Activated CD4-positive, alpha-beta T cell treated with anti-CD3 and anti-CD28 coated beads, Interleukin-2, amount 10 ng/mL, durations not matched to agents 7 days and 5 days (primary cell): ENCODE measurements at regions not wholly inside any gene's neighbourhood (a gene's known extent, or its start where the extent isn't known, plus 50 kb on each side); places are given as distances from the start of the nearest gene placed in this dataset.

ENCODE experiments used
- CTCF ChIA-PET: fragments of 350-600 bp; sonication (Branson Sonifier 250); formaldehyde crosslinking; loops from one replicate; lab custom pipeline; 2021; ENCODE audit warnings: antibody characterized with exemption; lab: Charles Lee
- POLR2A ChIA-PET: fragments of 350-600 bp; sonication (Branson Sonifier 250); formaldehyde crosslinking; loops from one replicate; lab custom pipeline; 2021; ENCODE audit warnings: antibody characterized with exemption; lab: Charles Lee
- DNase-seq: peaks from one replicate; pipeline ENCODE4 v3.0.0-alpha.2; 2020
- H3K27ac Mint-ChIP-seq: one replicate; pipeline ENCODE4 v1.8.0; 2021; ENCODE audit warnings: mild to moderate bottlenecking, moderate library complexity, mixed read lengths
- H3K27me3 Mint-ChIP-seq: one replicate; pipeline ENCODE4 v1.8.0; 2021; ENCODE audit warnings: mixed read lengths
- H3K36me3 Mint-ChIP-seq: one replicate; pipeline ENCODE4 v1.8.0; 2021; ENCODE audit warnings: low read depth, mixed read lengths
- H3K4me1 Mint-ChIP-seq: one replicate; pipeline ENCODE4 v1.8.0; 2021; ENCODE audit warnings: mixed read lengths
- H3K4me3 Mint-ChIP-seq: one replicate; pipeline ENCODE4 v1.8.0; 2021; ENCODE audit warnings: mild to moderate bottlenecking, moderate library complexity, mixed read lengths
- H3K9me3 Mint-ChIP-seq: one replicate; pipeline ENCODE4 v1.8.0; 2021; ENCODE audit warnings: mixed read lengths

DNA sequence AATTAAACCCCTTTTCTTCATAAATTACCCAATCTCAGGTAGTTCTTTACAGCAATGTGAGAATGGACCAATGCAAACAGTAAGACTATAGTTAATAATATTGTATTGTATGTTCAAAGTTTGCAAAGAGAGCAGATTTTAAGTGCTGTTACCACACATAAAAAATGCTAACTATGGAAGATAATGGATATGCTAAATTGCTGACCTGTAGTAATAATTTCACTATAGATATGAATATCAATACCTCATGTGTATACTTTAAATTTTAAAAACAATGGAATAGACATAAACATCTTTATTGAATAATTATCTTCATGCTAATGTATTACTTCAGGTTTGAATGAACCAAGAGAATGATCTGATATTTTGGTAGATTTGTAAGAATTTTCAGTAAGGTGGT lies 552.4 kb upstream of the CHRM3 start:
- Mint-ChIP-seq H3K27ac (no peak overlapping the region), H3K9me3 (peaks cover 12% of the 10 kb centered on the region), H3K4me3 (no peak overlapping the region), H3K27me3 (no peaks in the 10 kb centered on the region), H3K4me1 (no peaks in the 10 kb centered on the region), H3K36me3 (no peaks in the 10 kb centered on the region)
- no peak for DNase-seq
- CTCF ChIA-PET = no interaction called here
- POLR2A ChIA-PET = no interaction called here

DNA sequence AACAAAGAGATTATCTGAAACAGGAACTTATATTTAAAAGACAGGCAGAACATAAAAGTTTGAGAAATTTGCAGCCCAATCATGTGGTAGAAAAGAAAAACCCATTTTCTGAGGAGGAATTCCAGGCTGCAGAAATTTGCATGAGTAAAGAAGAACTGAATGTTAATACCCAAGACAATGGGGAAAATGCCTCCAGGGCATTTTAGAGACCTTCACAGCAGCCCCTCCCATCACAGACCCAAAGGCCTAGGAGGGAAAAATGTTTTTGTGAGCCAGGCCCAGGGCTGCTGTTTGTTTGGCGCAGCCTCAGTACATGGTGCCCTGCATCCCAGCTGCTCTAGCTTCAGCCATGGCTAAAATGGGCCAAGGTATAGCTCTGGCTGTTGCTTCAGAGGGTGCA lies 554.3 kb upstream of the CHRM3 start:
- Mint-ChIP-seq H3K4me1 (no peaks in the 10 kb centered on the region), H3K9me3 (peaks cover 12% of the 10 kb centered on the region), H3K36me3 (no peaks in the 10 kb centered on the region), H3K4me3 (no peak overlapping the region), H3K27ac (no peak overlapping the region), H3K27me3 (no peaks in the 10 kb centered on the region)
- DNase-seq = no peak
- ChIA-PET POLR2A (no interaction called here), CTCF (no interaction called here)

DNA sequence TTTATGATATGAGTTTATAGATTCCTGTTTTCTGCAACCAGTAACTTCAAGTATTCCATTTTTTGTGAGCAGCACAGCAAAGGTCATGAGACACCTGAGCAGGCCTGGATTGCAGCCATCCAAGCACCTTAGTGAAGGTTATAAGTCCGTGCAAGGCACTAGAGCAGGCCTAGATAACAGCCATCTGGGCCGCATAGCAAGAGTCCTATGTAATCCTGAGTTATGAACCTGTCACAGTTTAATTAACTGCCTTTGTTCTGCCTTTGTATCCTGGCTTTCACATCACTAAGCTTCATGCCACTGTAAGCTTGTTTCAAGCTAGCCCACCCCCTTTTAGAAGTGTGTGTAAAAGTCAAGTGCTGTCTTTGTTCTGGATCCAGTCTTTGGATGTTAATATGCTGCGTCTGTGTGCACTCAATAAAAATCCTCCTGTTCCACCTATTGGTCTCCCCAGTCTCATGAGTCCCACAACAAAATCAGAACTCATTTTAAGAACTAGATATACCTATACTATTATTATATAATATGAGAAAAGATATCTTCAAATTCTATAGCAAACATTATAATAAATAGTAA lies 556.2 kb upstream of the CHRM3 start:
- no peak for DNase-seq
- Mint-ChIP-seq H3K4me3 (no peak overlapping the region), H3K27me3 (no peaks in the 10 kb centered on the region), H3K4me1 (no peaks in the 10 kb centered on the region), H3K27ac (no peak overlapping the region), H3K36me3 (no peaks in the 10 kb centered on the region), H3K9me3 (peaks cover 12% of the 10 kb centered on the region)
- CTCF ChIA-PET = no interaction called here
- POLR2A ChIA-PET = no interaction called here

DNA sequence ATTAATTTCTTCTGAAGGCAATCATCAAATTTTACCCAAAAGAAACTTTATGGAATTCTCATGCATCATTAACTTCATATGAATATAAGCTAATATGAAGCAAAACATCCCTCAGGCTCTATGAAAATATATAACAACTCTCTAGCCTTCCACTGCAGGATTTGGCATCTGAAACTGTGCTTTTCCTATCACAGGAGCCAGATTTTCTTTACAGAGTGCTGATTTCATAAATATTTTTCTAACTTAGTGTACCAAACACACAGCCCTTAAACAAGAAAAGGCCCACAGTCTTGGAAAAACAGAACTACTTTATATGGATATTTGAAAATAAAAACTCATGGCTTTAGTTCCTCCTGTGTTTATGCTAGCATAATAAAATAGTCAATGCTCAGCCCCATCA lies 559.5 kb upstream of the CHRM3 start:
- Mint-ChIP-seq H3K9me3 (peaks cover 12% of the 10 kb centered on the region), H3K36me3 (no peaks in the 10 kb centered on the region), H3K4me1 (no peaks in the 10 kb centered on the region), H3K4me3 (no peak overlapping the region), H3K27me3 (no peaks in the 10 kb centered on the region), H3K27ac (no peak overlapping the region)
- ChIA-PET CTCF (no interaction called here), POLR2A (no interaction called here)
- DNase-seq = no peak

DNA sequence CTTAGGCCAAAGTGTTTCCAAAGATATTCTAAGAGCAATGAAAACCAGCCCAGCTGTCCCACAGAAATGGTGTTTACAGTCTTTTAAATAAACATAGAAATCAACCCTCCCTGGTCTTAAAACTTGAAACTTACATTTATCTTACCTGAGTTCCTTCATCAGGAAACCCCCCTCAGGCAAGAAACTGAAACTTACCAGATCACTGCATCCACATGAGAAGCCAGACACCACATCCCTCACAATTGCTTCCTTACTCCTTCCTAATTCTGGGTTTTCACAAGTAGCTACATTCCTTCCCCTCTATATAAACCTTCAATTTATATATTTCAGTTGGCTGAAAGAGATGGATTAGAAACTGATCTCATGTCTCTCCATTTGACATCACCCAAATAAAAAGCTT lies 563.0 kb upstream of the CHRM3 start:
- H3K4me3 Mint-ChIP-seq = no peak overlapping the region
- no peaks in the 10 kb centered on the region for H3K27me3 Mint-ChIP-seq
- no peaks in the 10 kb centered on the region for H3K4me1 Mint-ChIP-seq
- DNase-seq = no peak
- CTCF ChIA-PET = no interaction called here
- peaks cover 2% of the 10 kb centered on the region for H3K9me3 Mint-ChIP-seq
- POLR2A ChIA-PET = no interaction called here
- H3K27ac Mint-ChIP-seq = no peak overlapping the region
- H3K36me3 Mint-ChIP-seq = no peaks in the 10 kb centered on the region

DNA sequence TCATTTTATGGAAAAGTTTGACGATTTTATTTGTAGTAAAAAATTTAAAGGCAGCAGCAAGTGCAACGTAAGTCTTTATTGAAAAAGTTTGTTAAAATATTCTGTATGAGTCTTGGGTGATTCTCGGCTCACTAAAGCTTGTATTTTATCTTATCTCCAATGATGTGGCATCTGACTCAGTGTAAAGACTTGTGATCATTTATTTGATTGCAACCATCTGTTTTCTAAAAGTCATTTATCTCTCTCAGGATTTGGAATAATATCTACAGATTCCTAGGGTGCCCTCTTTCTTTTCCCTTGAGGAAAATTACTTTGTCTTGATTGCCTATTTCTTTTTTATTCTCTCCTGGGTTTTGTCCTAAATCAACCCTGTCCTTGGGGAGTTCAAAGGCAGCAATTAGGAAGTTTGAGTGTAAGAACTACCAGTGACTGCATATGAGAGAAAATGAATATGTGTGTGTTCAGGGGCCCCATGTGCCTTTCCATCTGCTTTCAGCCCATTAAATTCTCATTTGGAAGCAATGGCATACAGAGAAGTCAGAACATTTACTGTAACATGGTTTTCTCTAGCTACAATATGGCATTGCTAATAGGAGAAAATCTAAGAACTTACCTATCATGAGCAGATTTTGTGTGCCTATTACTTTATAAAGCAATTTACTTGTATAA lies 575.0 kb upstream of the CHRM3 start:
- CTCF ChIA-PET = no interaction called here
- peaks cover 9% of the 10 kb centered on the region for H3K9me3 Mint-ChIP-seq
- H3K4me1 Mint-ChIP-seq = no peaks in the 10 kb centered on the region

DNA sequence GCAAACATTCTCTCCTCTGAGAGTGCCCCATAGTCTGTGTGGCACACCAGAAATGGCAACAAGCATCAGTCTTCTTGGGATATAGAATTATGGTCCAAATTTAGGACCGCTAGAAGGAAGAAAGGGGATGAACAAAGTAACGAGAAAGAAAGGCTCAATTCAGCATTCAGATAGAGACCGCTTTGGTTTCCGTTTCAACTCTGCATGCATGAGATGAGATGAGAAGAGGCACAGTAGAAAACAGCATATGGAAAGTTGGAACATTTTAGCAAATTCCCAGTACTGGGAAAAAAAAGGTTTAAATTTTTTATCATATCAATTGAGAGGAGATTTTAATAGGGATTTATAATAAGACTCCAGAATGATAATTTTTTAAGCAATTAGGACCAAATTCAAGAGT lies 595.5 kb upstream of the CHRM3 start:
- ChIA-PET POLR2A (no interaction called here), CTCF (no interaction called here)
- no peak for DNase-seq
- Mint-ChIP-seq H3K36me3 (no peaks in the 10 kb centered on the region), H3K9me3 (peaks cover 5% of the 10 kb centered on the region), H3K4me1 (no peaks in the 10 kb centered on the region), H3K27me3 (no peaks in the 10 kb centered on the region), H3K4me3 (no peak overlapping the region), H3K27ac (no peak overlapping the region)

More for the DNA sequence above, 575.0 kb upstream of the CHRM3 start:
- Mint-ChIP-seq H3K4me3 (no peak overlapping the region), H3K36me3 (no peaks in the 10 kb centered on the region), H3K27me3 (no peaks in the 10 kb centered on the region), H3K27ac (no peak overlapping the region)
- POLR2A ChIA-PET = no interaction called here
- no peak for DNase-seq

DNA sequence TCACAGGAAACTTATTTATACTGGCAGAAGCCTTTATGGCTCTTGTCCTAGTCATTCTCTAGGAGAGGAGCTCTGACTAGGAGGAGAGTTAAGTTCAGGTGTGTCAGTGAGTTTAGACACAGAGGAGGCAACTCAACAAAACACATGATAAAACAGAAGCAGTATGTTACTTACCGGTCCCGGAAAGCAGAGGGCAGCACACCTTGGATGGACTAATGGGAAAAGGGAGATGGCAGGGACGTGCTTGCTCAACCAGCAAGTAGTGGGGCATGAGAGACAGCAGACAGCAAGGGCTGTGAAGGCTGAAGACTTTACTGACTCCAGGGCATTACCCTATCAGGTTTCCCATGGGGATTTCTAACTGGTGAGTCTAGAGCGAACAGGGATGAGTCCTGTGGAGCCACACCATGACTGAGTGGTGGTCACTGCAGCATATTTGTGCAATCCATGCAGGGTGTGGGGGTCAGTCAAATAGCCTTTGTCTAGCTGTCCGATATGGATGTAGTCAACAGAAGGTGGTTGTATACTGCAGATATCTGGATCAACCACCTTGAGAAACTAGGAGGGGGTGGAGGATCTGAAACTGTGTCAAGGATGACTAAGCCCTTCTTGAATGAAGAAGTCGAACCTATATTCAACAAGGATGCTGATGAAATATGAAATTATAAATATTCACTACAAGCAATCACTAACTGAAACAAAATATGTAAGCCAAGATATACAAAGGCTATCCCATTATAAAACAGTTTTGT lies 596.3 kb upstream of the CHRM3 start:
- no peaks in the 10 kb centered on the region for H3K4me1 Mint-ChIP-seq
- POLR2A ChIA-PET = no interaction called here
- H3K27ac Mint-ChIP-seq = no peak overlapping the region
- no peak overlapping the region for H3K4me3 Mint-ChIP-seq
- CTCF ChIA-PET = no interaction called here
- no peak for DNase-seq
- H3K9me3 Mint-ChIP-seq = peaks cover 5% of the 10 kb centered on the region
- H3K36me3 Mint-ChIP-seq = no peaks in the 10 kb centered on the region
- no peaks in the 10 kb centered on the region for H3K27me3 Mint-ChIP-seq

DNA sequence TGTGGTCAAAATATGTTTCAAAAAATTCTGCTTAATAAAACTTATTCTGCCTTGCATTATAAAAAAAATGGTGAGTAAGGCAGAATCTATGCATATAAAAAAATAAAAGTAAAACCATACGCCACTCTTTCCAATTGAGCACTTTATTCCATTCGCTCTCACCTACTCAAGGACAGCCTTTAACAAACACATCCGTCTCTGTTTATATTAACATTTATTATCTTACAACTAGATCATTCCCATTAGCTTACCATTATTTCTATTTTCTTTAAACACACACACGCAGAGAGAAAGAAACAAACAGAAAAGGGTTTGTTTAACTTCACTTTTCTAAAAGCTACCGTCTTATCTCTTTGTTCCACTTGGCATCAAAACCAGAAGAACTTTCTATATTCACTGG lies 598.9 kb upstream of the CHRM3 start:
- no peaks in the 10 kb centered on the region for H3K4me1 Mint-ChIP-seq
- CTCF ChIA-PET = no interaction called here

DNA sequence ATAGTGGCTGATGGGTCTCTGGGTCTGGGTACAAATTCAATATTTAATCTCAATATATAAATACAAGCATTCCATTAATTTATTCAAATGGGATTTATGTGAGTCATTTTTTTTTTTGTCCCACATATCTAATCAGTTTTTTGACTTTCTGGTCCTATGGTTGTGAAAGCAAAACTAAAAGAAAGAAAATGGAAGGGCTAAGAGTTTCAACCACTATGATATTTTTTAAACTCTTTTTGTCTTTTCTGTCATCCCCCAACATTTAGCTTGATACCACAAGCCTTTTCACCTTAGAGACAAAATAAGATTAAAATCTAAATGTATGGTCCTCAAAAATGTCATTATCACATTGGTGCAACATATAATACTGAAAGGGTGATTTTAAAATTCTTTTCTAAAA lies 602.7 kb upstream of the CHRM3 start:
- Mint-ChIP-seq H3K36me3 (no peaks in the 10 kb centered on the region), H3K4me3 (no peak overlapping the region), H3K4me1 (no peaks in the 10 kb centered on the region), H3K27ac (no peak overlapping the region), H3K27me3 (no peaks in the 10 kb centered on the region), H3K9me3 (peaks cover 4% of the 10 kb centered on the region)
- CTCF ChIA-PET = no interaction called here
- no peak for DNase-seq
- POLR2A ChIA-PET = no interaction called here

More for the DNA sequence above, 598.9 kb upstream of the CHRM3 start:
- POLR2A ChIA-PET = no interaction called here
- H3K27me3 Mint-ChIP-seq = no peaks in the 10 kb centered on the region
- no peak overlapping the region for H3K4me3 Mint-ChIP-seq
- no peak overlapping the region for H3K27ac Mint-ChIP-seq
- no peaks in the 10 kb centered on the region for H3K9me3 Mint-ChIP-seq
- DNase-seq = no peak
- no peaks in the 10 kb centered on the region for H3K36me3 Mint-ChIP-seq

DNA sequence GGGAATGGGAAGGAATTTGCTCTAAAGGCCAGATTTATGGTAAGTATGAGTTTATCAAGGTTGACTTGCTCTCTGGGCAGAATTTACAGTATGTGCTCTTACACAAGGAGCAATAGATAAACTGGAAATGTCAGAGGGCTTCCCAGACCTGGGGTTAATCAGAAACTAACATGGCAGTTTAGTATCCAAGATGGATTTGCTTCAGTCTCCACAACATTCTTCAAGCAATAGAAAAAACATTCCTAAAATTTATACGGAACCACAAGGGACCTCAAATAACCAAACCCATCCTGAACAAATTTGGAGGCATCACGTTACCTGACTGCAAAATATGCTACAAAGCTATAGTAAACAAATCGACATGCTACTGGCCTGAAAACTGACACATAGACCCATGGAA lies 606.7 kb upstream of the CHRM3 start:
- CTCF ChIA-PET = no interaction called here
- Mint-ChIP-seq H3K4me1 (no peaks in the 10 kb centered on the region), H3K27ac (no peak overlapping the region)

DNA sequence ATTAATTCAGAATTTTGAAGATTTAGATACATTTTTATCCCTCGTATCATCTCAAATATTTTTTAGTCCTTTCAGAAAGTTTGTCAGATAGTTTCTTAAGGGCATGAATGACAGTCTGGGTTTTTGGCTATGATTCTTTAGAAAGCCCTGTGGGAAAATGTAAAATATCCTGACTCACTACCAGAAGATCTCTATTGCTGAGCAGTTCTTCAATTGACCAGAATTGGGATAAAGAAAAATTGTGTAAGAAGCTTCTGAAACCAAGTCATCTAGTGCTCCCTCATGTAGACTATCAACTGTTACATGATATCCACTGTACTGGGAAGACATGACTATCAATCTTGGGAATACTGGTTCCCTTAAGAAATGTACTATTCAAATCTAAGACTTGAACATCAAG lies 608.3 kb upstream of the CHRM3 start:
- no peak for DNase-seq
- no peak overlapping the region for H3K27ac Mint-ChIP-seq
- H3K27me3 Mint-ChIP-seq = no peaks in the 10 kb centered on the region
- H3K9me3 Mint-ChIP-seq = peaks cover 6% of the 10 kb centered on the region
- POLR2A ChIA-PET = no interaction called here
- no peaks in the 10 kb centered on the region for H3K4me1 Mint-ChIP-seq
- CTCF ChIA-PET = no interaction called here
- H3K4me3 Mint-ChIP-seq = no peak overlapping the region
- H3K36me3 Mint-ChIP-seq = no peaks in the 10 kb centered on the region

More for the DNA sequence above, 606.7 kb upstream of the CHRM3 start:
- peaks cover 6% of the 10 kb centered on the region for H3K9me3 Mint-ChIP-seq
- POLR2A ChIA-PET = no interaction called here
- DNase-seq = no peak
- no peaks in the 10 kb centered on the region for H3K27me3 Mint-ChIP-seq
- H3K4me3 Mint-ChIP-seq = no peak overlapping the region
- no peaks in the 10 kb centered on the region for H3K36me3 Mint-ChIP-seq

DNA sequence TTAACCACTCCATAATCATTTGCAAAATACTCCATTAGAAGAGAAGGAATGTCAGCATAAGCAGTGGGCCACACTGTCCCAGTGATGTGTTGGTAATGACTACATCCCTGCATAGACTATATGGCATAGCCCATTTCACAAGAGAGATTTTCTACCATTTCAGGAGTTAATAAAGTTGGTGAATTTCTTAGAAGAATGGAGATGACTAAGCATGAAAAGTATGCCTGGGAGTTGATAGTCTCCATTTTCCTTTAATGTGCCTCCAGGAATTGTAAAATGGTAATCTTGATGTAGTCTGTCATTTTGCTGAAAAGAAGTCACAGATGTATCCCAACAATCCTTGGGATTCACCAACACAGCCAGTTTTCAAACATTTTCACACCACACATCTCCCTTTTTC lies 608.8 kb upstream of the CHRM3 start:
- no peak overlapping the region for H3K4me3 Mint-ChIP-seq
- no peaks in the 10 kb centered on the region for H3K4me1 Mint-ChIP-seq
- no peaks in the 10 kb centered on the region for H3K36me3 Mint-ChIP-seq
- CTCF ChIA-PET = no interaction called here
- POLR2A ChIA-PET = no interaction called here
- no peak for DNase-seq
- H3K9me3 Mint-ChIP-seq = peaks cover 6% of the 10 kb centered on the region
- no peak overlapping the region for H3K27ac Mint-ChIP-seq
- no peaks in the 10 kb centered on the region for H3K27me3 Mint-ChIP-seq
